GDM1 (cell line): ENCODE measurements at regions not wholly inside any gene's neighbourhood (a gene's known extent, or its start where the extent isn't known, plus 50 kb on each side); places are given as distances from the start of the nearest gene placed in this dataset.

Source experiments
- DNase-seq: peaks from one replicate; lab custom pipeline; 2025; lab: John Stamatoyannopoulos, UW

DNA sequence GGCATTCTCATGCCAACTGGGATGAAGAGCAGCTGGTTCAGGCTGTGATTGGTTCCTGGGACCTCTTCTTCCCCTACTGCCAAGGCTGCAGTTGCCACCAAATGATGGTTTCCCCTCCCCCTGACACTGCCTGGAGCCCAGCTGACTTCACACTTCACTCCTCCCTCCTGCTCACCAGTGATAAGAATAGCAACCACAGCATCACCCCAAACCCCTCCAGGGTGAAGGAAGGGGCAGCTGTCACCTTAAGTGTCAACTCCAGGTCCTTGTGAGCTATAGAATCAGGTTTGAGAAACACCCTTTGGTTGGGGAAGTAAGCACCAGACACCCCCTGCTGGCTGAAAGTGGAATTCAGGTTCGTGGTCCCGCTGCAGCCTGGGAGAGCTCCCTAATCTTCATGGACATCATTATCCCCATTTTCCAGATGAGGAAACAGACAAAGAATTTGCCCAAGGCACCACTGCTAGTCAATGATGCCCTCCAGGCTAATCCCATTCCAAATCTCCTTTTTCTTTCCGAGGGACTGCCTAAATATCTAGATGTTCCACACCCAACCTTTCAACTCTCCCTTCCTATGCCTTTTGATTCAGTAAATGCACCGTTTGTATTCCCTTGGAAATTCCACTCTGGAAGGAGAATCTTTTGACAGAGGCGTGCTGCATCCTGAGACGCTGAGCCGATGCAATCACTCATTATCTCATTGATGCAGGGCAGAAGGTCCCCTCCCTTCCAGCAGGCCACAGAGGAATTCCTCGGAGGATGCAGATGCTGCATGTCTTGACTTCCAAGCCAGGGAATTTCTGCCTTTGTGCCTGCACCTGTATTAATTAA lies 50.6 kb upstream of the UQCRFS1 start:
- peak; percentile 5 for DNase-seq

DNA sequence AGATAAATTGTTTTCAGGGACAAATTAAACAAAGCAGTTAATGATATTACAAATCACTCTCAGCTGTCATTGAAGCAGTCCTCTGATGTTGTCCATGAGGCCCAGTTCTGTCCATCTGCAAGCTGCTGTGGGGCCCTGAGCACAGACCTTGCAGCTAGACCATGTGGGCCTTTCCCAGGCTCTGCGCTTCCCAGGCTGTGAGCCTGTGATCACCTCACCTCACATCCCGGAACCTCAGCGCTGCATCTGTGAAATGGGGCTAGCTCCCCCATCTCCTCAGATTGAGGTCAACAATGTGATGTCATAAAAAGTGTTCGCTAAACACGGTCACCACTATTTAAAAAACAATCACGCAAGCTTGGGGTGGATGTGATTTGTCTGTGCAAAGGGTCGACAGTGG lies 51.9 kb upstream of the UQCRFS1 start:
- no peak for DNase-seq

DNA sequence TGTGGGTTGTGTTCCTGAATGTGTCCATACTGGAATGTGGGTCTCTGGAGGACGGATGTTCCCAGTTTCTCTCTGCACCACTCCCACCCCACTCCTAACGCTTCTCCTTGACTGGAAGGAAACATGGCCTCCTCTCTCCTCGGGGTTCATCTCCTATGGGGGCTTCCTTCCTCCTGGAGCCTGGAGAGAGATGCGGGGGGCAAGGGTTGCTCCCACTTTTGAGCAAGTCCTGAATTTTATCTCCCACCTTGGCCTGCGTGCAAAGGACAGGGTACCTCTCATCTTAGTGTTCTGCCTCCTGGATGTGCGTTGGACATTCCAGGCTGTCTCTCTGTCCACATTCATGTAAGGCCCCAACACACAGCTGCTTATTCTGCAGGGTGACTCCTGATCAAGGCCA lies 52.5 kb upstream of the UQCRFS1 start:
- no peak for DNase-seq

DNA sequence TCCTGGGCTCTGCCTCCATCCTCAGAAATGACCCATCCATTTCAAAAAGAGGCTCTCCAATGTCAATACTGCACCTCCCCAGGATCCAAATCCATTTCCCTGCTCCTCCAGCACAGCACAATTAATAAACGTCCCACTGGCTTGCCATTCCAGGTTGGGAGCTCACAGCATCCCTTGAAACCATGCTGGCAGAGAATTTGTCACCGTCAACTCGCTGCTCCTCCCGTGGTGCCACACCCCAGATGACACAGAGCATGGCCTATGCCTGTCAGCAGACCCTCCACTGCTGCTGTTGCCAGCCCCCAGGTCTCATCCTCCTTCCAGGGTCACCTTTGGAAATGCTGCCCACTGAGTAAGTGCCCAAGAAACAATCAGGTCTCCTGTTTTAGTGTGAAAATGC lies 53.0 kb upstream of the UQCRFS1 start:
- DNase-seq = no peak

DNA sequence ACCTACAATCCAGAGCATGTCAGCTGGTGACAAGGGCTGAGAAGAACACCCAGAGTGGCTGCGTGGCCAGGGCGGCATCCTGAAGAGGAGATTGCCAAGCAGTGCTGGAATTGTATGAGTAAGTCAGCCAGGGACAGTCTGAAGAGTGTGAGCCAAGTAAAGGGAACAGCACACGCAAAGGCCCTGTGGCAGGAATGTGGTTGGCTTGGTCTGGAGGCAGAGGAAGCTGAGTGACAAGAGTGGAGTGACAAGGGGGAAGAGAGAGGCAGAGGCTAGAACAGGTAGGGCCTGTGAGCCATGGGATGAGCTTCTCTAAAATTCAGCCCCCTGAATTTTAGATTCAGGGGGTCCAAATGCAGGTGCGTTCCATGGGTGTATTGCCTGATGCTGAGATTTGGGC lies 53.7 kb upstream of the UQCRFS1 start:
- no peak for DNase-seq

DNA sequence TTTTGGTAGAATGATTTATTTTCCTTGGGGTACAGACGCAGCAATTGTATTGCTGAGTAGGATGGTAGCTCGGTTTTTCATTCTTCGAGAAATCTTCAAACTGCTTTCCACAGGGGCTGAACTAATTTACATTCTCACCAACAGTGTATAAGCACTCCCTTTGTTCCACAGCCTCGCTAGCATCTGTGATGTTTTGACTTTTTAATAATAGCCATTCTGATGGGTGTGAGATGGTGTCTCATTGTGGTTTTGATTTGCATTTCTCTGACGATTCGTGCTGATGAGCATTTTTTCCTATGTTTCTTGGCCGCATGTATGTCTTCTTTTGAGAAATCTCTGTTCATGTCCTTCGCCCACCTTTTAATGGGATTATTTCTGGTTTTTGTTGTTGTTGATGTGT lies 54.8 kb upstream of the UQCRFS1 start:
- no peak for DNase-seq

DNA sequence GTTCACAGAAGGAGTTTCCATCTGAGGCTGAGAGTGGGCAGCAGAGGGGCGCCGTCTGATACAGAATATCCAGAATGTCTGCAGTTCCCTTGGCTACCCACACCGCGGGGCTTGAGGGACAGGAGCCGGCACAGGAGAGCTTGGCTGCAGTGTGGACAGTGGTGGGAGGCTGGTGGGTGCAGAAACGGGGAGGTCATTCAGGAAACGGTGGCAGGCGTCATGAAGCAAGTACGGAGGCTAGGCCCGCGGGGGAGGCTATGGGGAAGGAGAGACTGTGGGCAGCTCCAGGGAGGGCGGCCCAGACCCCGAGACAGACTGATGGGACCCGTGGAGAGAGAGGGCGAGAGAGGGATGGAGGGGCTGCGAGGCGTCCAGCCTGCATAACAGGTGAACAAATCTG lies 55.2 kb upstream of the UQCRFS1 start:
- DNase-seq = no peak

DNA sequence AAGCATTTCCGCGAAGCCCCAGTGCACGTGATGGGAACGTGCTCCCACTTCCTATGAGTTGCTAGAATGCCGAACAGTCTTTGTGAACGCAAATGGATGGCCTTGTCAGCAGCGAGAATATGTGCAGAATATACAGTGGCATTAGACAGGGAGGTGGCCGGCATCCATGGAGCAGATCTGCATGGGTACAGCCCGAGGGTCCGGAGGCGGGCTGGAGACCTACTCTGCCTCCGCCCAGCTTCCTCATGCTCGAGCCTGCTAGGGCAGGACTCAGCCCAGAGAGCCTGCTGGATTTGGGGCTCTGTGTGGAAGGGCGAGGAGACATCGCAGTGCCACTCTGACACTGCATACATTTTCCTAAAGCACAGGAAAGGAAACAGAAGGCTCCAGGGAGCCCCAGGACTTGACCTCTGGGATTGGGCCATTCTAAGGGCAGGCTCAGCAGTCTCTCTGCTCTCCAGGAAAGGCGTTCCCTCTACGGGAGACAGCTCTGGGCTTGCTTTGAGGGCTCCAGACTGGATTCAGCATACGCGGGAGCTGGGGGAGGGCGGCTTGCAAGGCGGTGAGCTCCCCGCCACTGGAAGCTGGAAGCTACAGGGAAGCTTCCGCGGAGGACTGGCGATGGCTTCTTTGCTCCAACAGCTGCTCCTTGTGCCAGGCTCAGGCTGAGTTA lies 55.9 kb upstream of the UQCRFS1 start:
- DNase-seq = no peak

DNA sequence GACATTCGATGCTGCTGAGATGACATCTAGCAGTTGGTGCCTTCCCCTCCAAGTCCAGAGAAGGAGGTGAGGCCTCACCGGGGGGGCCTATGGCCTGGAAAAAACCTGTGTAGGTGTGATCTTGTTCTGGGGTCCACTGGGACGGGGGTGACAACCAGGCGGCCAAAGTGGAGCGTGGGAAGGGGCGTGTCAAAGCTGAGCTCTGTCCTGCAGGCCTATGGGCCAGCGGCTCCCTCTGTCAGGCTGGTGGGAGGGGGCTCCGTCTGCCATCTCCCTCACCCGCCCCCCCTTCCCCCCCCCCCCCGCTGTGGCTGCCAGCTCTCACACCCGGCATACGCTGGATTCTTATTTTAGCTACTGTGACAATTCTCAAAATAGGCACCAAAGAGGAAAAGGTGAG lies 56.7 kb upstream of the UQCRFS1 start:
- no peak for DNase-seq

DNA sequence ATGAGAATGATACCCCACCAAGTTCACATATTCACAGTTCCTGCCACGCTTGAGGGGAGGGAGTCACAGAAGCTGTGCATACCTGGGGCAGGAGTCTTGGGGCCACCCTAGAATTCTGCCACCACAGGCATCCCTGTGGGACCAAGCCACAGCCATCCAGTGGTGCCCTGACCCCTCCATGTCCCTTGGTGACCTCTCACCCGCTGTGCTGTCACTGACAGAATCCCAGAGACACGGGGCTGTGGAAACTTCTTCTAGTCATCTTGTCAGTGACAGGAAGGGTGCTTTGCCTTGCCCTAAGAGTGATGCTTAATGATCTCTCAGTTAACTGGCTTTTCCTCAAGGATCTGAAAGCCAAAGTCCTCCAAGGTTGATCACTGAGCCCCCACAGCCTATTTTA lies 58.4 kb upstream of the UQCRFS1 start:
- DNase-seq = no peak

DNA sequence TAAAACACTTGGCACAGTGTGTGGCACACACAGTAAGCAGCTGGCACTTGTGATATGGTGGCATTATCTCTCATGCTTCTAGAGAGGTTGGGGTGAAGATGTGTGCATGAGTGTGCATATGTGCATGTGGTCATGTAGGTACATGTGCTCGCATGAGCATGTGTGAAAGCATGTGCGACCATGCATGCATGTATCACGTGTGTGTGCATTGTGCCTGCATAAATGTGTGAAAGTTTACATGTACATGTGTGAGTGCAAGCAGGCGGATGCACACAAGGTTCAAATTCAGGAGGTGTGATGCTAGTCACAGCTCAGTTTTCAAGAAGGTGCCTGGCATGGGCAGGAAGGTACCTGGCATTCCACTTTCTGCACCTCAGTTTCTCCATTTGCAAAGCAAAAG lies 59.0 kb upstream of the UQCRFS1 start:
- no peak for DNase-seq

DNA sequence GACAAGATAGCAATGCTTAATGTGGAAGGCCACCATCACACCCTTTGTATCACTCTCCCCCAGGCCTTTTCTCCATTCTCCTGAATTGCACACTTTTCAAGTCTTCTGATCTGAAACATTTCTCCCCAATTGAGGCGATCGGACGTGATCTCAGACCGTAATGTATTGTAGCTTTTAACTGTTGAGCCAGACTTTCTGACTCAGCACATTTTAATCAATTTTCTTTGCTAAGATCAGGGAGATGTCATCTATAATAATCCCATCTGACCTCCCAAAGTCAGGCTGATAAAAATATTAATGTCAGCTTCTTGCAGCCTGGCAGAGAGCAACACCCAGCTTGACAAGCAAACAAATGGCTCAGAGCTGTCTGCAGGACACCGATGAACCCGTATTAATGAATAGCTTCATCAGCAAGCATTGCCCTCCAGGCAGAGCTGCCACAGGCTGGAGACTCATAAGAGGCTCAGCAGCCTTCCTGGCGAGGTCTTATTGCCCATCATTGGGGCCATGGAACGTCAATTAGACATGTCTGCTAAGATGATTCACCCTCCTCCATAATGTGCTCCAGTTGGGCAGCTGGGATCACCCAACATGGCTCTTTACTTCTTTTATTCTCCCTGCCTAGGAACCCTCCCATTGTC lies 60.2 kb upstream of the UQCRFS1 start:
- DNase-seq = no peak

DNA sequence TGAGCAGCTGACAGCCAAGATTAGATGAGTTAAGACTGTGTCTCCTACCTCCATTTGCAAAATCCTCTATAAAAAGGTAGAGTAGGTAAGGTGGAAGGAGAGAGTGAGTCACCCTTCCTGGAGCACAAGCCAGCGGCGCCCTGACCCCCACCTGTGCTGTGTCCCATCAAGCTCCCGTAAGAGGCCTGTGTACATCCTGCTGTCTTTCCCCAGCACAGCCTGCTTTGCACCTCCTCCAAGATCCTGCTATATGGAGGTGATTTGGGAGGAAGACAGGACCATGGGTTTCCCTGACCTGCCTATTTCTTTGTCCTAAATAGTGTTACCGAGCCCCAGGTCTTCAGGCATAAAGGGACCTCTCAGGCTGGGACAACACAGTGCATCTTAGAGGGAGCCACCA lies 62.3 kb upstream of the UQCRFS1 start:
- no peak for DNase-seq

DNA sequence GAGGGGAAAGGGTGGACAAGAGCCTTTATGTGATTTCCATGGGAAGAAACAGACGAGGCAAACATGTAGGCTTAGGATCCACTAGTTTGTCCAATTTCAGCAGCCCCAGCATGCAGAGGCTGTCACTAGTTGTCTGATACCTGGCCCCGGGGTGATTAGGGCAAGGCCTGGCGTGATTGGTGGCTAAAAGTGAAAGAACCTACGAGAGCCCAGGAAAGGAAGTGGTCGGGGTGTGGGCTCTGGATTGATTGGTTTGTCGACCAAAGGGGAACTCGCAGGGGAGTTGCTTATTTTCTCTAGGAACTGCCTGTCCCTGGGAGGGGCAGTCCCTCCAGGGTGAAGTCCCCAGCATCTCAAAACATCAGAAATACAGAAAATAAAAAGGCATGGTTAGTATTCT lies 64.2 kb upstream of the UQCRFS1 start:
- peak; percentile 29 for DNase-seq

DNA sequence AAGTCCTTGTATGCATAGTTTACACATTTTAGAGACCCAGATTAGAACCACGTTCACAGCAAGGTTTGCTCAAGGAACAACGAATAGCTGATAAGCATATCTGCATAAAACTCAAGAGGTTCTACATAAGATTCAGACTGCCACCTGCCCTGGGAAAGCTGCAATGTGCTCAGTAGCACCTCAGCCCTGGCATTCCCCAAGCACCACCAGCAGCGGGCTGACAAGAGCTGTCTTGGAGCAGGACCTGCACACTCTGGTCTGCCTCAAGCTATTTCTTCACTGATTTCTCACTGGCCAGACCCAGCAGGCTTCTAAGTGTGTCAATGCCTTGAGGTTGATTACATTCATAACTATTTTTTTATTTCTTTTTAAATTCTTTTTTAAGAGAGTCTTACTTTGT lies 65.8 kb upstream of the UQCRFS1 start:
- DNase-seq = no peak

DNA sequence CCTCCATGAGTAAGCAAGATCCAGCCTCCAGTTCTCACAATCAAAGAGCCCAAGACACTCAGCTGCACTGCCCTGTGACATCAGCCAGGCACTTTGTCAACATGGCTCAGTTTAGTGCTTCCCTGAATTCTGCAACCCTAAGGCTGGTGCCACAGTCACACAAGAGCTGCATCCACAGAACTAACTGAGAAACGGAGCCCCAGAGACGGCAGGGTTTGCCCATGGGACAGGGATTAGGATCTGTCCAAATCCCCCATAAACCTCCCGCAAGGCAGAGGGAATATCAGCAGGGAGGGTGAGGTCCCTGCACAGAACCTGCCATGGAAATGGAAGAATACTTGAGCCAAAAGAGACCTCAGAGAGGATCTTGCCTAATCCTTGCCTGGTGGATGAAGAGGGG lies 70.4 kb upstream of the UQCRFS1 start:
- no peak for DNase-seq

DNA sequence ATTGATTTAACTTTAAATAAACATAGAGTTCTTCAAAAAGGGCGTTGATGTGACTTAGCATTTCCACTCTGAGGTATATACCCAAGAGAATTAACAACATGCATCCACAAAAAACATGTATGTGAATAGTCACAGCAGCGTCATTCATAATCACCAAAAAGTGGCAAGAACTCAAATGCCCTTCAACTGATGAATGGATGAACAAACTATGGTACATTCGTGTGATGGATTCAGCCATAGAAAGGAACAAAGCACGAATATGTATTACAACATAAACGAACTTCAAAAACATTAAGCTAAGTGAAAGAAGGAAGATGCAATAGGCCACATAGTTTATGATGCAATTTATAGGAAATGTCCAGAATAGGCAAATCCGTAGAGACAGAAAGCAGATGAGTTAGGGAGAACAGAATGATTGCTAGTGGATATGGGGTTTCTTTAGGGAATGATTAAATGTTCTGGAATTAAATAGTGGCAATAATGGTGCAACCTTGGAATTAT lies 72.3 kb upstream of the UQCRFS1 start:
- no peak for DNase-seq

DNA sequence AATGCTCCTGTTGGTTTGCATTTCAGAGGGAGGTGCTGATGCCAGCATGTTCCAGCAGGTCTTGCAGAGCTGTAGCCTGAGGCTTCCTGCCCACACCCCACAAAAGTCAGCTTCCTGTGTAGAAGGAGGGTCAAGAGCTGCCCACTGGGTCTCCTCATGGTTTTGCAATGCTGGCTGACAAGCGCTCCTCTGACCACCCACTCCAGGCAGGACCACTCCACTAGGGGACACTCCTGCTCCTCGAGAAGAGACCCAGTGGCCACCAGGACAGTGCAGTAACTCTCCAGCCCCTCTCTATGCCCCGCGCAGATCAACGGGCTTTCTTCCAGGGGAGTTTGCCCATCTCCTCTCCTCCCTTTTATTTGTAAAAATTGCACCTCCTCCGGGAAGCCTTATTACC lies 72.9 kb upstream of the UQCRFS1 start:
- DNase-seq = no peak

DNA sequence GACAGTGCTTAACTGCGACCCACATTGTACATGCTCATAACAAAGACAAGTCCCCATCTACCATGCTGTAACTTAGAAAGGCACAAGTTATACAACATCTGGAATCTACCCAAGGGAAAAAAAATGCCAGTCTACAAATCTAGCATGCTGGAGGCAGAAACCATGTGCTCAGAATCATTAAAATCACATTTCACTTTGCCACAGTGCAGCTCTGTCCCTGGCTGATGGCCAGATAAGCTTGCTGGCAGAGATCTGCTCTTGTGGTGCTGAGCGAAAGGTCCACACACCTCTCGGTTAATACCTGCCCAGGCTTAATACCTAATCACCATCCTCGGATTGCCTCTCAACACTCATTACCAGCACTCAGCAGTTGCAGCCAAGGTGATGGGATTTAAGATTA lies 74.1 kb upstream of the UQCRFS1 start:
- DNase-seq = no peak

DNA sequence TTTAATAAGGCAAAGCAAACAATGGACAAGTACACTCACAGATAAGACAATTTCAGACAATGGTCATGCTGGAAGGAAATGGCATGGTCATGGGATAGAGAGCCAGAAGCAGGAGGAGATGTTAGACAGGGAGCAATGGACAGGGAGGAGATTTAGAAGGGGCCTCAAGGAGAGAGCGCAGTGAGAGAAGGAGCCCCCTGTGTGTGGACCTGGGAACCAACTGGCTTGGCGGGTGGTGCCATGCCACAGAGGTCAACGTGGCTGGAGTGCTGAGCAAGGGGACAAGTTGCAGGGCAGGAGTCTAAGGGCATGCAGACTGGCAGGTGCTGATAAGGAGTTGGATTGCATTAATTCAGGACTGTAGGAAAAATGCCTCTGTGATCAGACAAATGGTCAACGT lies 75.3 kb upstream of the UQCRFS1 start:
- no peak for DNase-seq

DNA sequence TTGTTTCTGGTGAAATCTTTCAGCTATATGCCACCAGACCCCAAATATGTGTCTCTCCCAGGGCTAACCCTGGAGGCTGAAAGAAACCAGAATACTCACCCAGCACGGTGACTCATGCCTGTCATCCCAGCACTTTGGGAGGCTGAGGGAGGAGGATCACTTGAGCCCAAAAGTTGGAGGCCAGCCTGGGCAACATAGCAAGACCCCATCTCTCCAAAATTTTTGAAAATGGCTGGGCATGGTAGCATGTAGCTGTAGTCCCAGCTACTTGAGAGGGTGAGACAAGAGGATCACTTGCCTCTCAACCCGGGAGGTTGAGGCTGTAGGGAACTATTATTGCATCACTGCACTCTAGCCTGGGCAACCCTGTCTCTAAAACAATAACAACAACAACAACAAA lies 76.1 kb upstream of the UQCRFS1 start:
- no peak for DNase-seq

DNA sequence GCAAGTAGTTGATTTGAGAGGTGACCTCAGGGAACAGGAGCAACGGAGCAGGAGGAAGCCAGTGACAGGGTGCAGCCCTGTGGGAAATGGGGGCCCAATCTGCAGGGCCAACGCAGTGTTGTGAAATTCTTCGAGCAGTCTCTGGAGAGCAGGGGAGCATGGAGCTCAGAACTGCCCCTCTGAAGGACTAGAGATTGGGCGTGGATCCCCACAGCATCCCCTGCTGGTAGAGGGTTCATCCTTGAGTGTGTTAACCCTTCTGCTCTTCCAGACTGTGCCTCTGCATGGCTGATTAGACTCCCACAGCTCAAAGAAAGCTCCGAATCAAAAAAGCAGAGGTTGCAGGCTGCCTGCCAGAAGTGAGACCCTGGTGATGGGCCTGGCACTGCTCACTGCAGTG lies 77.9 kb upstream of the UQCRFS1 start:
- no peak for DNase-seq

DNA sequence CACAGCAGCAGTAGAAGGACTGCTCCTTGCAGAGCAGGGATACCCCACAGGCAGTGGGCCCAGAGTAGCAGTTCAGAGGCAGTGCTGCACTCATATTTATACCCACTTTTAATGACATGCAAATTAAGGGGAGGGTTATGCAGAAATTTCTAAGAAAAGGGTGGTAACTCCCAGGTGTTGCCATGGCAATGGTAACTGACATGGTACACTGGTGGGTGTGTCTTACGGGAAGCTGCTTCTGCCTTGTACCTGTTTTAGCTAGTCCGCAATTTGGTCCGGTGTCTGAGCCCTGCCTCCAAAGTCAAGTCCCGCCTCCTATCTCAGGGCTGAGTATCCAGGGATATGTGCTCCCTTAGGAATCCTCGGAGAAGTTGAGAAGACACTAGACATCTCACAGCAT lies 79.2 kb upstream of the UQCRFS1 start:
- DNase-seq = no peak
